Muscle of back (tissue), 3 donors: ENCODE measurements at regions not wholly inside any gene's neighbourhood (a gene's known extent, or its start where the extent isn't known, plus 50 kb on each side); places are given as distances from the start of the nearest gene placed in this dataset.

Experiments used
- DNase-seq, 3 donors: peaks; one replicate each; pipeline versions ENCODE4 v3.0.0 to v3.0.0-alpha.2; 2013

GRCh38 chr11:70535191-70535971 is 137.1 kb downstream of the CTTN start:
- DNase-seq, result no peak

DNA sequence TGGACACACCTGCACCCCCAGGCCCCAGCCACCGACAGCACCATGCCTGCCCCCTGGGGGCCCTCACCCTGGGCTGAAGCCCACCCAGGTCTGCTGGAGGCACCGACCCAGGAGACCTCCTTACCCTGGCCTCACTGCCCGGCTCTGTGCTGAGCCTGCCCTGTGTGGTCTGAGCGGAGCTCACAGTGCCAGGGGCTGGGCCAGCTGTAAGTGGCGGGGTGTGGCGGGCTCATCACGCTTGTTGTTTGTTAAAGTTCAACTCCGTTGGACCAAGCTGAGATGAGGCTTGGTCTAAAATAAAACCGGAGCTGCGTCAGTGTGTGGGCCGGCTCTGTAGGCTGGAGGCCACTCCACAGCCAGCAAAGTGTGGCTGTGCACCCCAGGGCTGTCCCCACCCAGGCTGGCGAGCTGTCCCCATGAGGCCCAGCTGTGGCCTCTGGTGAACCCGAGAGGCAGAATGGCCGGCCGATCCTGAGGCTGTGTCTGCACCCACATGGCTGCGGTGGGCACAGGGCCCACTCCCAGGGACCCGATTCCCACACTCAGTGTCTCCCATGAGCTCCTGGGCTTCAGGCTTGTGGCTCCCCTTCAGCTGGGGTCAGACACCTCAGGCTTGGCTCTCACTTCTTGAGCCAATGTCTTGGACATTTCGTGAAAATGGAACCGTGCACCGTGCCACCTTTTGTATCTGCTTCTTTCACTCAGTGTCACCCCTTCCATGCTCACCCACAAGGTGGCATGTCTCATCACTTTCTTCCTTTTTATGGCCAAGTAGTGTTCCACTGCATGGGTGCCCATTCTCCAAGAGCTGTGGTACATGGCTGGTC is 137.9 kb downstream of the CTTN start:
- no peak for DNase-seq

- DNase-seq, result no peak
These were observed 139.5 kb downstream of the CTTN start for GRCh38 chr11:70537576-70538571.

DNA sequence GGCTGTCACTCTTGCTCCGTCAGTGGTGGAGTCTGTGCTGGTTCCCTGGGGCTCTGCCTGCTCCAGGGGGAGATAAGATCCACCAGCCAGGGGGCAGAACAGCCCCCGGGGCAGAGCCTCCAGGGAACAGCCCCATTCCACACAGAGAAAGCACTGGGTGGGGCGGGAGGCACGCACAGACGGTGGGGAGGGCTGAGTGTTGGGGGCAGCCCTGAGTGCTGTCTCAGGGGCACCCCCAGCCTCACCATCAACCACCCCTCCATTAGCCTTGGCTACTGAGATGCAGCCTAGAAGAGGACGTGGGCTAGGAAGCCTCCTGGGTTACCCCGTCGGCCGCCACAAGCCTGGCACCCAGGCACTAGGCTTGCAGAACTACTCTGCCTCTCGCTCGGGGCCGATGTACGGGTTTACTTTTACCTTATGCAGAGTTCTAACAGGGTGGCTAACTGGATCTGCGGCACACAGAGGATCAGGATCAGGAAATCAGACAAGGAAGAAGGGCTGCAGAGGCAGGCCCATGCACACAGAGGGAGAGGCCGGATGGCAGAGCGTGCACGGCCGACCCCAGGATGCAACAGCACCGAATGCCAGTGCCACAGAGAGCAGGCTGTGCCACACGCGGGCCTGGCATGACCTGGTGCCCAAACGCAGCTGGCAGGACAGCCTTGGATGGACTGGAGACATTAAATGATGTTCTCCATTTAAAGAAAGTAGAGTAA is 140.5 kb downstream of the CTTN start:
- DNase-seq, result no peak

DNA sequence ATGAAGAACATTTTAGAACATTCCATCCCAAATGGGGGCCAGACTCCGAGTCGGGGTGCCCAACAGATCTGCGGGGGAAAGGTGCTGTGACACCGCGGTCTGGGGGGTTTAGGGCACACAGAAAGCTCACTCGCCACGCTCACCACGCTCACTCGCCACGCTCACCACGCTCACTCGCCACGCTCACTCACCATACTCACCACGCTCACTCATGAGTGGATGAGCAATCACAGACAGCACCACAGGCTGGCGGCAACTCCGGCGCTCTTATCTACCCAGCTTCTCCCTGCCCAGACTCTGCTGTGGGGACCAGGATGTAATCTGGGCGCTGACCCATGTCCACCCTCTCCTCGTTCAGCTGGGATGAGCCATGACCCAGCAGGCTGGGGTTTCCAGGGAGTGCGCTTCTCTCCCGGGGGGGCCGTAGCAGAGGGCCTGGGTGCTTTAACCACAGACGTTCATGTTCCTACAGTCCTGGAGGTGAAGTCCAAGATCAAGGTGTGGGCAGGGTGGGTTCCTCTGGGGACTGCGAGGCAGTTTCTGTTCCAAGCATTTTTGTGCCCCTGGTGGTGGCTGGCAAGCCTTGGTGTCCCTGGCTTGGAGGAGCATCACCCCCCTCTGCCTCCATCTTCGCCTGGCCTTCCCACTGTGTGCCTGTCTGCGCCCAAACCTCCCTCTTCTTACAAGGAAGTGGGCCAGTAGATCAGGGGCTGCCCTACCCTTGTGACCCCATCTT is 141.2 kb downstream of the CTTN start:
- DNase-seq, result no peak

GRCh38 chr11:70540196-70540595 is 141.9 kb downstream of the CTTN start:
- no peak for DNase-seq

DNA sequence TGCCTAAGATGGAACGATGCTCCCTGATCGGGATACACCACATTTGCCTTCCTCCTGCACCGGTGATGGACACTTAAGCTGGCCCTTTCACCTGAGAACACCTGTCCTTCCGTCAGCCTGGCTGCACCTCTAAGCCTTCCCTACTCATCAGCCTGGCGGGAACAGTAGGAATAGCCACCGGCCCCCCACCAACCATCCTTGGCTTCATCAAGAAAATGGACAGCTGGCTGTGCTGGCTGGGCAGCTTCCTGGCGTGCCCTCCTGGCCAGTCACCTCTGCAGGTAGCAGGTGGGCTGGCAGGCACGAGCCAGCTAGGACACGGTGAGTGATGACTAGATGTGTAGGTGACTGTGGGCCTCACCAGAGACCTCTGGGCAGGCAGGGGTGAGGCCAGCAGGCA is 142.8 kb downstream of the CTTN start:
- DNase-seq, result no peak

- DNase-seq, result no peak
These were observed 143.4 kb downstream of the CTTN start for GRCh38 chr11:70541699-70542098.

- DNase-seq, result no peak
These were observed 144.1 kb downstream of the CTTN start for GRCh38 chr11:70542406-70542805.

DNA sequence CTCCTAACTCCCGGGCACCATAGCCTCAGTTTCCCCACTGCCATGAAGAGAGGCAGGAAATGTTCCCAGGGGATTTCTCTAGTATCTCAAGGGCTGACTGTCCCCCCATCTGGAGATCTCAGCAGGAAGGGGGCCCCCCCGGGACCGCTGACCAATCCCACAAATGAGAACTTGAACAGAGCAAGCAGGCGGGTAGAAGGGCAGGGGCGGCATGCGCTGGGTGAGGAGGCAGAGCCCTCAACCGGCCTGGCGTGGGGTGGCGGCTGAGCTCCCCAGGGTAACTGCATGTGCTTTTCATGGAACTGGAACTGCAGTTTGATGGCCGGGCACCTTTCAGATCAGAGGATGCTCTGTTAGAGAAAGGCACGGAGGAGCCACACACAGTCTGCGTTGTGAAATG is 144.5 kb downstream of the CTTN start:
- no peak for DNase-seq

- DNase-seq, result no peak
These were observed 145.3 kb downstream of the CTTN start for GRCh38 chr11:70543611-70544010.

DNA sequence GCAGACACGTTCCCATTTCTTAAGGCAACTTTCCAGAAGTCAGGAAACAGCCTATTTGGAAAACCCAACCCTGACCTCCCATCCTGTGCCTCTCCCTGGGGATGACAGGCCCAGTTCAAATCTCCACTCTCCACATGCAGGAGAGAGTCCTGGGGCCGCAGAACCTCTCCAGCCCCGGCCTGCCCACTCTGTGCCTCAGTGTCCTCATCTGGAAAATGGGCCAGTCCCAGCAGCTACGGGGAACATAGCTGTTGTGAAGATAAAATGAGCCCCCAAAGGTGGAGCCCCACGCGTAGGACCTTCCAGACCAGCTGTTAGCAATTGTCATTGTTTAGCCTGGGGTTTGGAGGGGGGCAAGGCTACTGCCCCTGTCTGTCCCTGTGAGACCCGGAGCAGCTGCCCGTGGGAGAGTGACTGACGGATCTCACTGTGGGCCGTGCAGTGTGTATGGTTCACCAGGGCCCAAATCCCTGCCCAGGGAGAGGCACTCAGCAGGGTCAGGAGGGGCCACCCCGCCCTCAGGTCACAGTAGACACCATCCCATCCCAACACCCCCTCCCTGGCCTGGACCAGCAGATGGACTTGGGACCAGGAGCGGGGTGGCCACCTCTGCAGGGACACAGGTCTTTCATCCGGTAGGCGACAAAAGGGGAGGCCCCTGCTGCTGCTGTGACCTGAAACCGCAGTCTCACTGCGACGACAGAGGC is 145.9 kb downstream of the CTTN start:
- DNase-seq, result no peak

- no peak for DNase-seq
These were observed 146.7 kb downstream of the CTTN start for GRCh38 chr11:70544774-70545609.

DNA sequence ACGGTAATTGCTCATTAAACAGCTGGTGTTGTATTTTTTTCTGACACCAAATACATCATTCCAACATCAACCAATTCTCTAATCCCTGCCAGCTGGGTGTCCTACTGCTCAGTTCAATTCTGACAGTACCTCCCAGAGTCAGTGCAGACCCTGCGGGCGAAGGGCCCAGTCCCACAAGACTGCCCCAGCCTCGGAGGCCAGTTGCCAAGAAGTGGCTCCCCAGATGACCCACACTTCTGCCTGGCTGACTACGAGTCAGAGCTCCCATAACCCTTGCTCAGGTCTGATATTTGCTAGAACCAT is 147.2 kb downstream of the CTTN start:
- DNase-seq, result no peak

DNA sequence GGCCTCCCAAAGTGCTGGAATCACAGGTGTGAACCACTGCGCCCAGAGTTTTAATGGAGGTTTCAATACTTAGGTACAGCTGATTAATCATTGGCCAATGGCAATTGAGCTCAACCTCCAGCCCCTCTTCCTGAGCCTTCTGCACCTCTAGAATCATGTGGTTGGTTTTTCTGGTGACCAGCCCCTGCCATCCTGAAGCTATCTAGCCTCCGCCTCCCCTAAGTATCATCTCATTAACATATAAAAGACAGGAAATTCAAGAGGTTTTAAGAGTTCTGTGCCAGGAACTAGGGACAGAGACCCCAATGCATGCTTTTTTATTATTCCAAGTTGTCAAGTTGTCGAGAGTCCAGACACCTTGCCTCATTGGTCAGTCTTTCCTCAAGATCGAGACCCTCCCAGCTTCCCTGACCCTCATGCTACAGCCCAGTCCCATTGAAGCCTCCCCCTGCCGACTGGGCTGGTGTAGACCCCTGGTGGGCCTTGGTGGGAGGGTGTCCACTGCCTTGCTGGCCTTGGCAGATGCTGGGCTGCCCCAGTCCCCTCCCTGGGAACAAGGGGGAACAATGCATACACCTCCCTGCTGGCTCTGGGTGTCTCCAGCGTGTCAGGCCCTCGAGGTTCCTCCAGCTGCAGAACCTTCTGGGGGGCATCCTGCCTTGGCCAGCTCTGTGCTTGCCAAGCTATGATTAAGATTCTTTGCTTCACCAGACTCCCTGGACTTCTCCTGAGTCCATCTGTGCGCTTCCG is 148.0 kb downstream of the CTTN start:
- no peak for DNase-seq

DNA sequence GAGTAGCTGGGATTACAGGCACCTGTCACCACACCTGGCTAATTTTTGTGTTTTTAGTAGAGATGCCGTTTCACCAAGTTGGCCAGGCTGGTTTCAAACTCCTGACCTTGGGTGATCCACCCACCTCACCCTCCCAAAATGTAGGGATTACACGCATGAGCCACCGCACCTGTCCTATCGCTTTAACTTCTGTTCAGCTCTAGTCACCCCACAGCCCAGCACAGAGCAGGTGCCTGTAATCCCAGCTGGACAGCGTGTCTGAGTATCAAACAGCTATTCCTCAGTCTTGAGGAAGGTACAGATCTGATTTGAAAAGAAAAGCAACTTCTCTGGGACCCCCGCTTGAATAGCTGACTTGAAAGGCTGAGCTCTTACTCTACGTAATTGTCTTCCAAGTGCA is 149.1 kb downstream of the CTTN start:
- no peak for DNase-seq

DNA sequence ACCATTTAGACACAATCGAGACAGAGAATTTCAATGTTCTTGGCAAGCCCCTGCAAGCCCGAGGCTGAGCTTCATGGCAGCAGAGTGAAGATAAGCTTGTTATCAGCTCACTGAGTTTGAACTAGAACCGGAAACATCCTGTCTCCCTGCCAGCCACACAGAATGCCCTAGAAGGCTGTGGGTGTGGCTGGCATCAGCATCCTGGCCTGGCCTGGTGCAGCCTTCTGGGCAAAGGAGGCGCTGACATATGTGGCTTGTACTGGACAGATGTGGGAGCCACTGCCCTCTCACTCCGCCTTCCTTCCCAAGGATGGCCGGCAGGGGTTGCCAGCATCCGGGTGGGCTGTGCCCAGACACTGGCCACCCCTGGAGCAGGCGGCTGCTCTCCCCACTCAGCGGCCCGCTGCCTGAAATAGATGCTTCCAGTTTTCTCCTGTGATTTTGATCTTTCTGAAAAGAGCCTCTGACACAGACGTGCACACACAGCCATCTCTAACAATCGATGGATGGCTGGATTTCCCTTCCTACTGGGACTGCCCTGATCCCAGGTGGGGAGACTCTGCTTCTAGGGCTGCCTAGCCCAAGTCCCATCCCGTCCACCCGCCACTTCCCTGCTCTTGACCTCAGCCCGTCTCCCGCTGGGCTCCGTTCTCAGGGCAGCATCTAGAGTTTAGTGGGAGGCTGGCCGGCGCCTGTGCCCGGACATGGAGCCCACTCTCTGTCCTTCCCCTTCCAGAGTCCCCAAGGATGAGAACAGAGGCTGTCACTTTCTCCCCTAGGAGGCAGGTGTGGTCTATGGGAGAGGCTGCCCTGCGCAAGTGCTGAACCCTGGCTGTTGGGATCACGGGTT is 149.7 kb downstream of the CTTN start:
- DNase-seq, result no peak
